GM21447 (cell line): ENCODE measurements at regions not wholly inside any gene's neighbourhood (a gene's known extent, or its start where the extent isn't known, plus 50 kb on each side); places are given as distances from the start of the nearest gene placed in this dataset.

ENCODE experiments used
- ATAC-seq: cut with Tn5 transposase; IDR thresholded peaks from one replicate; pipeline ENCODE4 v1.9.1; 2021; ENCODE audit not compliant: unreplicated experiment

DNA sequence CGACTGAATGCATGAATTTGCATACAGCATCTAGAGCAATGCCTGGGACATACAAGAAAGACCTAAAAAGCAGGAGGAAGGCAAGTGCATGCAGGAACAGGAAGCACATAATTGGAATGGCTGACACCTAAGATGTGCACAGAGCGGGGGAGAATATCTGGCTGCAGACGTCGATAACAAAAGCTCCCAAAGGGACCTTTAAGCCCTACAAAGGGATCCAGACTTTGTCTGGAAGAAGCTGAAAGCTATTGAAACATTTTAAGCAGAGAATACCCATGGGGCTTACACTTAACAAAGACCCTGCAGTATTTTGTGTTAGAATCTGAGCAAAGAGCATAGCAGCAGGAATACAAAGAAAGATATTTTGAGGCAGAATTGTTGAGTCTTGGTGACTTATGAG lies 107.4 kb upstream of the CLDN10 start:
- no peak for ATAC-seq

DNA sequence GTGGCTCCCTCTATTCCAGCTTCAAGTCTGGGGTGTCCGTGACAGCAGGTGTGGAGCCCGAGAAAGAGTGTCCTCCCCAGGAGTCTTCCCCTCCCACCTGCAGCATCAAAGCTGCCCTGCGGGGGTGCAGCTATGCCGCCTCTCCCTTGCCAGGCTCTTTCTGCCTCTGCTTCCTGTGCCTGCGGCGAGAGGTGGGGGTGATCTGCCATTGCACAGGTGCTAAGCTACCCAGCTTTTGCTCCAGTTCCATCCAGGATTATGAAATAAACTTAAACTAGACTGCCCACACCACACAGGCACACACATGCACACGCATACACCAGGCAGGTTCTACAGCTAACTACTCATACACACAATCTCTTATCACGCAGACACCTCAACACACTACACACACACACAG lies 104.7 kb upstream of the CLDN10 start:
- ATAC-seq: no peak

DNA sequence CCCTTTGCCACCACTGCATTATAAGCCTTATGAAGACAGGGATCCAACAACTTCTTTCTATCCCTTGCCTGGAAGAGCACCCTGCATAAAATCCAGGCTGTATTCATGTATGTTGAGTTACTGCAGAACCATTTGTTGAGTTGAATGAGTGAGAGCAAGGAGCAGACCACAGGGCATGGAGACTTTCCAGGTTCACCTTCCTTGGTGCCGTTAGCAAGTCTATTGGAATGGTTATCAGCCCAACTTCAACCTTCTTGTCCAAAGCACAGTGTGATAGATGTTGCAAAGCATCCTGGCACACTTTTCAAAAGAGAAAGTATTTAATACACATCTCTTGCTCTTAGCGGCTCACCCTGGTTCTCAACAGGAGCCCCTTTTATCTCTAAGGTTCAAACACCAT lies 100.9 kb upstream of the CLDN10 start:
- ATAC-seq: no peak

GRCh38 chr13:95452375-95452774 lies 100.1 kb upstream of the CLDN10 start:
- ATAC-seq: no peak

GRCh38 chr13:95455782-95456181 lies 96.7 kb upstream of the CLDN10 start:
- no peak for ATAC-seq

DNA sequence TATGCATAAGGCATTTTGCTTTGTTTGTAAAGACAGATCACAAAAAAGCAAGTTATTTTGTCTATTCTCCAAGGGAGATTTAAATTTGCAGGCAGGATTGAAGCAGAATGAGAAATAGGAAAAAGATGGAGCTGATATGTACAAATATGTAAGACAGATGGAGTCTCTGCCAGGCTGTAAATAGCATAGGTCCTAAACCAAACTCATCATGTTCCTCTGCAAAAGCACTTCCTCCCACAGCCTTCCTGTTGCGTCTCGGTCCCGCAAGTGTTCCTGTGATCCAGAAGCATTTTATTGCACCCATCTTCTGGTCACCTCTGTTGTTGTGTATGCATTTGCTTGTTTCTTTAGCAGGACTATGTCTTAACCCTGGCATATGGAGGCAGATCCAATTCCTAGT lies 95.7 kb upstream of the CLDN10 start:
- no peak for ATAC-seq

DNA sequence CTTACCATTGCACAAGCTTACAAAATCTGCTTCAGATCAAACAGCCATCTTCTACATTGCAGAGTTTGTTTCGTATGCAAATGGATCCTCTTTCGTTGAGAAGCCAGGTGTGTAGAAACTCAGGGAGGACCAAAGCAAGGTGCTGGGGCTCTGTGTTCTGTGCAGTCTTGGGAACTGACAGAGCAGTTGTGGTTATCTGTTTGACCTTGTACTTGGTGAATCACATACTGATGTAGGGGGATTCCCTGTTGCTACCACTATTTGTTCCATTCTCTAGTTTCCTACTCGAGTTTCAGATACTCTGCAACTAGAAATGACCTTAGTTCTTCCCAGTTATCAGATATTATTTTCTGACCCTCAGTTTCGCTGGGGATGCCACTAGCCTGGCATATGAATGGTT lies 95.2 kb upstream of the CLDN10 start:
- peak; percentile 99 for ATAC-seq

GRCh38 chr13:95462801-95463200 lies 89.7 kb upstream of the CLDN10 start:
- ATAC-seq: no peak

- ATAC-seq: no peak
Measured at GRCh38 chr13:95463531-95463930, 89.0 kb upstream of the CLDN10 start.

- no peak for ATAC-seq
Measured at GRCh38 chr13:95470574-95471366, 81.8 kb upstream of the CLDN10 start.

- no peak for ATAC-seq
Measured at GRCh38 chr13:95471960-95472359, 80.6 kb upstream of the CLDN10 start.

DNA sequence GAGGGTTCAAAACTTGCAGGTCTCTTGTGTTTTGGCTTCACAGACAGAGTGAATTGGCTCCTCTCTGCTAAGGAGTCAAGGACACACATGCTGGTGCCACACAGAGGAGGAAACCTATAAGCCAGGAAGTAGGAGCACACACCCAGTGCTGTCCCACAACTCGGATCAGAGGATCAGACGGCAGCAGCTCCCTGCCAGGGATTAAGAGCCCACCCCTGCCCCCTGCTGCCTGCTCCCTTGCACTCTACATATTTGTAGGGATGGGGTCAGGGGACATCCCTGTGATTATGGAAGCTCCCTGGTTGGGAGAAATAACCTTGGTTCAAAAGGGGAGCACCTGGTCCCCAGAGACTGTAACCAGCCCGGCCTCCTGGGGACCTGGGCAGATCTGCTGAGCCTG lies 77.5 kb upstream of the CLDN10 start:
- no peak for ATAC-seq

DNA sequence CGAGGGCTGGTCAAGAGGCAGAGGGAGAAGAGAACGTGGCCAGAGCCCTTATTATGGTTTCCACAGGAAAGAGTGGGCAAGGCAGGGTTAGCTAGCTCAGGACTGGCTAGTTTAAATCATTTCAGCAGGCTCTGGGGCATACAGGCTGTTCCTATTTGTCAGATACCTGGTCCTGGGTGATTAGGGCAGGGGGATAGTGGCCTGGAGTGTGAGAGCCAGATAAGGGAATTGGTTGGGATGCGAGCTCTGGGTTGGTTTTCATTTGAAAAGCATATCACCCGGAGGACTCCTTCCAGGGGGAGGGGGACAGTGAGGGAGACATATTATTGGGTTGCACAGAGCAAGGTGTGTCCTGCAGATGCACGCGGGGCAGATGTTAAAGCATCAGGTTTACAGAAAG lies 75.3 kb upstream of the CLDN10 start:
- ATAC-seq: no peak

DNA sequence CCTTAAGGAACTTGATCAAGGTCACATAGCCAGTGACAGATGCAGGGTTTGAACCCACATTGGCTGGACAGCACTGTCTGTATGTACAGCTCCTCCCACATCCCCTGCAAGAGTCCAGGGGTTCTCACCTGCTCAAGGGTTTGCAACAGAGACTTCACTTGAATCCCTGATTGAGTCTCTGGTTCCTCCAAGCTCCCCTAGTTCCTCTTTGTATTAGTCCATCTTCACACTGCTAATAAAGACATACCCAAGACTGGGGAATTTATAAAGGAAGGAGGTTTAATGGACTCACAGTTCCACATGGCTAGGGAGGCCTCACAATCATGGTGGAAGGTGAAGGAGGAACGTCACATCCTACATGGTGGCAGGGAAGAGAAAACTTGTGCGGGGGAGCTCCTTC lies 72.8 kb upstream of the CLDN10 start:
- ATAC-seq: peak; percentile 16

DNA sequence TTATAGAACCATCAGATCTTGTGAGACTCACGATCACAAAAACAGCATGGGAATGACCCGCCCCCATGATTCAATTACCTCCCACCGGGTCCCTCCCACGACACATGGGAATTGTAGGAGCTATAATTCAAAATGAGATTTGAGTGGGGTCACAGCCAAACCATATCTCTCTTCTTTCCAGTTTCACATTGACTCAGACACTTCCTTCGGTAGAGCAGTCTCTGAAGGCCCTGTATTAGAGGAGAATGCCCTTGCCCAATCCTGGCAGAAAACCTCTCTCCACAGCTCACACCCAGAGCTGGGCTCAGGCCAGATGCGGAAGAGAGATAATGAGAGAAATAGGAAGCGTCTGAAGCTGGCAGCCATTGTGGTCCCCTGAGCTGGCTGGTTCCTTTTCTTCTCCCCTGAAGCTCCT lies 72.4 kb upstream of the CLDN10 start:
- ATAC-seq: peak; percentile 59

- no peak for ATAC-seq
Measured at GRCh38 chr13:95480791-95481780, 71.4 kb upstream of the CLDN10 start.

DNA sequence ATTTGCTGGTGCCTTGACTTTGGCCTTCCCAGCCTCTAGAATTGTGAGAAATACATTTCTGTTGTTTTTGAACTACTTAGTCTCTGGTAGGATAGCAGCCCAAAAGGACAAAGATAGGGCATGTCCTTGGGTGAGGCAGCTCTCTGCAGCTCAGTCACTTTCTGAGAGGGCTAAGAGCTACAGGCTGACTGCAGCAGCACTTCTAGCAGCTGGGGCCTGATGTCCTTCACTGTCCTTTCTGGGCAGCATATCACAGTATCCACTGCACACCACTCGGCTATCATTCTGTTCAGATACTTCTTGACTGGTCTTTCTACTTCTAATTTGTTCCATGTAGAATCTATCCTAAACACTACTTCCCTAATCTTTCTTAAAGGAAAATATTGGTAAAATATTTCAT lies 68.5 kb upstream of the CLDN10 start:
- no peak for ATAC-seq

GRCh38 chr13:95485045-95485517 lies 67.4 kb upstream of the CLDN10 start:
- no peak for ATAC-seq

DNA sequence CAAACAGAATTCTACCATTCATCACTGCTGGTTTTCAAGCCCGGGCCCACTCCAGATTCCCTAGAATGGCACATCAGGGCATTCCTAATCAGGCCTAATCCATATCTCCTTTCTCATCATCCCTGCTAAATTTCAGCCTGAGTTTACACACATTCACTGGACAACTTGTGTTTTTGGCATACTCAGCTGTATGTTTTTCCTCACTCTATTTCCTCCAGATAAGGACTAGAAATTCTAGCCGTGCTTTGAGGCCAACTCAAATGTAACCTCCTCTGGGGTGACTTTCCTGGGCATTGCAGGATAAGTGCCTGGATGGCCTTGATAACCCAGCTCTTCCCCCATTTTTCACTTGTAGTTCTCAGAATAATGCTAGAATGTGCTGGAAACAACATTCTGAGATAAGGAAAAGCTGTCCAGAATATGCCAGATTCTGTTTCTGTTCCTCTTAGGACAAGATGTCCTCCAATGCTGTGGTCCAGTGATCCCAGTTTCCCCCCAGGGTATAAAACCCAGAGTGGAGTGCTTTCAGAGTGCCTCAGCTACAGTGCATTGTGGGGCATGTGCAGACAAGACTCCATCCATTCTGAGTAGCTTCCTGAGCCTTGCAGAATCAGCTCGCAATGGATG lies 66.9 kb upstream of the CLDN10 start:
- no peak for ATAC-seq

DNA sequence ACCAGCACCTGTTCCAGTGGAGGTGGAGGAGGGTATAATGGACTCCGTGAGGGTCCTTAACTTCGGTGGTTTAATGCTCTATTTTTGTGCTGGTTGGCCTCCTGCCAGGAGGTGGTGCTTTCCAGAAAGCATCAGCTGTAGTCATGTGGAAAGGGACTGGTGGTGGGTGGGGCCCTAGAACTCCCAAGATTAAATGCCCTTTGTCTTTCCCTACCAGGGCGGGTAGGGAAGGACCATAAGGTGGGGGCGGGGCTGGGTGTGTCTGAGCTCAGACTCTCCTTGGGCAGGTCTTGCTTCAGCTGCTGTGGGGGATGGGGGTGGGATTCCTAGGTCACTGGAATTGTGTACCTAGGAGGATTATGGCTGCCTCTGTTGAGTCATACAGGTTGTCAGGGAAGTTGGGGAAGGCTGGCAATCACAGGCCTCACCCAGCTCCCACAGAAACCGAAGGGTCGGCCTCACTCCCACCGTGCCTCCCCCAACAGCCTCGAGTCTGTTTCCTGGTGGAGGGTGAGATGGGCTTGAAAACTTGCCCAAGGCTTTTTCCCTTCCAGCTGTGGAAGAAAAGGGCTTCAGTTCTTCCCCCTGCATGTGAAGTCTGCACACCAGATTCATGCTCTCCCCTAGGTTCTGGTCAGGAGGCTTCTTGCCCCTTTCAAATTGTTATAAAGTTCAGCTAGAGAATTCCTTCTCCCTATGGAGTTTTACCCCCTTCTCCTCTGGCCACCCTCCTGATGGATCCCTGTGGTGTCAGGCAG lies 60.3 kb upstream of the CLDN10 start:
- ATAC-seq: no peak
